NCI-H345 treated with DMSO at 0.1 percent for 48 hours (cell line): ENCODE measurements at regions not wholly inside any gene's neighbourhood (a gene's known extent, or its start where the extent isn't known, plus 50 kb on each side); places are given as distances from the start of the nearest gene placed in this dataset.
"Not testable (repeated sequence)": the region's sequence is repeated elsewhere in the genome, so short reads cannot be mapped to it uniquely, and the experiment has no call there.

Experiments
- DNase-seq: peaks from one replicate; lab custom pipeline; 2025; ENCODE audit not compliant: unreplicated experiment; lab: John Stamatoyannopoulos, UW

DNA sequence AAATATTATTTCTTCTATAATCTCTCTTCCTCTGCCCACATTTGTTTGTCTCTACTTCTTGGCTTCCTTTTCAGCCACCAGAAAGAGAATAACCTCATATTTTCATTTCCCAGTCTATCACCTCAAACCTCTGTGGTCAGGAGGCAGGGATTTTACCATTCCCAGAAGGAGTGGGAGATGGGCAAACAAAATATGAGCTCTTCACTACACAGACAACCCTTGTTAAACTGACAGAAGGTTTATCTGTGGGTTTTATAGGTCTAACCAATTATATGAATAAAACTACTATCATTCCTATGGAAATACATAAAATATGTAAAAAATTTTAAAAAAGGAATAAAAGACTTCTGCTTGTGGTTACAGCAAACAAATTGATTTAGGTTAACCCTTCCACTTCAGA lies 160.0 kb upstream of the TRPC6 start:
- no peak for DNase-seq

DNA sequence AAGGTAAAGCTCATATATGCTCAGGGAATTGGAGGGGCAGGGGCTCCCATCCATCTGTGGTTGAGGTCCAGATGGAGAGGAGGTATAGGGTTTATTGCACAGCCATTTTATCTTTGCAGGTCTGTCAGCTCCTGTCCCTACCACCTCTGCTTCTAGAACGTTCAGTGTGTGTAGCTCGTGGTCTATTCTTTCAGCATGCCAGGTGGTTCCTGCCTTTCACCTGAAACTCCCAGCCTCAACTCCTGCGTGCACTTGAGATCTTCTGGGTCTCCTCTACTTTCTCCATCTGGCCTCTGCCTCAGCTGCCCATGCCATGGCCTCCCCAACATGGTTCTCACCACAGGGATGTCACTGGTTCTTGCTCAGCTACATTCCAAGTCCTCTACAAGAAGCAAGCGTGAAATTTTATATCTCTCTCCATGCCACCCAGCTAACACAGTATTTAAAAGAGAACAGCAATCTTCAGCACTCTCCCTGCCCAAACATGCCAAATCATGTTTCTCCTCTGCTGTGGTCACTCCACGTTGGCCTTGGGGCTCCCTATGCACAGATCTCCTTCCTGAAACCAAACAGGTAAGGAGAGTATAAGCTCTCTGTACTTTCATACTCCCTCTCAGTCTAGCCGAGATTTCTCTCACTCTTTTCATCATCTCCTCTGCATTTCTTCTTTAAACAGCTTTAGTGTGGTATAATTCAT lies 157.8 kb upstream of the TRPC6 start:
- DNase-seq = no peak

DNA sequence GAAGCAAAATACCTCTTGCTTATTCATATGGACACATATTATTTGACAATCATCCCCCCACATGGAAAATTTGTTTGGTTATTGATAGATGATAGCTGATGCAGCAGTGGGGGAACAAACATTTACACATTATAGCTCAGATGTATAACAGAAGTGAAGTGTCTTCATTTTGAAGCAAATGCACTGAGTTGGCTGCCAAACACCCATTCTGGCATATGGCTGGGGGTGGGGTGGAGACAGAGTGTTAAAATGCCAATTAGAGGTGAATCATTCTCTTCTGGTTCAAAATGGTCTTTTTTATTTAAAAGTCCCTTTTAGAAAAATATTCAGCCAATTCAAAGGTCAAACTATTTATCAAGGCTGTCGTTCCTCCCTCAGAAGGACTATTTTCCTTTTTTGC lies 157.3 kb upstream of the TRPC6 start:
- DNase-seq = no peak

DNA sequence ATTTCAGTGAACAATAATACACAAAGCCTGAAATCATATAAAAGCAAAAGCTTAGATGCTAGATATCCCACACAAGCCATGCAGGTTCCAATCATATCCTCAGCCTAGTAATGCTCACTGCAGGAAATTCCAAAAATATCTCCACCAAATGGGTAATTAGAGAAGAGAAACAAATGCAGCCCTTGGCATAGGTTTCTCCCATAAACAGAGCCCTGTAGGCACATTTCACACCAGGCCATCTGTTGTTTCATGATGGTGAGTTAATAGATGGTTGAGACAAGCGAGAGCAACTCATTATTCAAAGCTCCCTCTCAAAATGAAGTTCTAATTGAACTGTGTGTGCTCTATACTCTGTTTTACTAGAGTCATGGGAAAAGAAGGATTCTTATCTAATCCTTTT lies 154.6 kb upstream of the TRPC6 start:
- no peak for DNase-seq

DNA sequence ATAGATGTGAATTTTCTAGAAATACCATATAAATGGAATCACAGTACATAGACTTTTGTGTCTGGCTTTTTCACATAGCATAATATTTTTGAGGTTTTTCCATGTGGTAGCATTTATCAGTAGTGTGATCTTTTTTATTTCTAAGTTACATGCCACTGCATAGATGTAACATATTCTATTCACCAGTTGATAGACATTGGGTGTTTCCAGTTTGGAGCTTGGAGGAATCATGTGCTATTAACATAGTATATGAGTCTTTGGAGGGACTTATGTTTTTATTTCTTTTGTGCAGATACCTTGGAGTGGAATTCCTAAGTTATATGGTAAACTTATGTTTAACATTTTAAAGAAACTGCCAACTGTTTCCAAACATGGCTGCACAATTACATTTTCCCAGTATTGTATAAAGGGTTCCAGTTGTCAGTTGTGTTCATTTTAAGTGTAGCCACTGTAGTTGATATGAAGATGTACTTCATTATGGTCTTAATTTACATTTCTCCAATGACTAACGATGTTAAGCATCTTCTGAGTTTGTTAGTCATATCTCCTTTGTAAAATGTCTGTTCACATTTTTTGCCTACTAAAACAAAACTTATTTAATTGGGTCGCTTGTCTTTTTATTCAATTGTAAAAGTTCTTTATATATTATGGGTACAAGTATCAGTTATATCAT lies 145.7 kb upstream of the TRPC6 start:
- DNase-seq = no peak

DNA sequence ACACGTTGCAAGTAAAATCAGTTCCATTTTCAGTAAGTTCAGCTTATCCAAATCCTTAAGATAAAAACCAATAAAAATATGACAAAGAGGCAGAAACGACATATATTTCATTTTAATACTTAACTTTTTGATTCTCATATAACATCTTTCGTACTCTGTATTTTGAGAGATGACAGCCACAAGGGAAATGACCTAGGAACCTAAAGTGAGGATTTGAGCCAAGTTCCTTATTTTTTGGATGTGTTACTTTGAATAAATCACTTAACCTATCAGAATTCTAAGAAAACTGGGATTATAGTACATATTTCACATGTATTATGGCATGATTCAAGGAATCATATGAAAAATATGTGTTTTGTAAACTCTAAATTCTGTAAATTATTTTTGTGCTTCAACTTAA lies 143.6 kb upstream of the TRPC6 start:
- DNase-seq = no peak

DNA sequence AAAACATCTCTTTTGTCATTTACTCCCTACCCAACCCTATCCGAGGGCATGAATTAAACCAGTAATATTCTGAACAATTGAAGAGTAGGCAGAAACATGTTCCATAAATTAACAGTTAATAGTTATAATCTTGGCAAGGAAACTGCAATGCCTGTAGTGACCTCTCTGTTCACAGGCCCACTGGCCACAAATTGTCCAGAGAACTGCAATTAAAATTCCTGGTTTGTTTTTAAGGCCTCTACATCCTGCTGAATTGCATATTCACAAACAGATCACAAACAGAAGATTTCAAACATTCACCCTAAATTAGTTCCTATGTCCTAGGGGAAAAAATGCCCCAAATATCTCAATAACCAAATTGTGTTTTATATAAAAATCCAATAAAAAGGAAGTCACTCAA lies 143.2 kb upstream of the TRPC6 start:
- no peak for DNase-seq

DNA sequence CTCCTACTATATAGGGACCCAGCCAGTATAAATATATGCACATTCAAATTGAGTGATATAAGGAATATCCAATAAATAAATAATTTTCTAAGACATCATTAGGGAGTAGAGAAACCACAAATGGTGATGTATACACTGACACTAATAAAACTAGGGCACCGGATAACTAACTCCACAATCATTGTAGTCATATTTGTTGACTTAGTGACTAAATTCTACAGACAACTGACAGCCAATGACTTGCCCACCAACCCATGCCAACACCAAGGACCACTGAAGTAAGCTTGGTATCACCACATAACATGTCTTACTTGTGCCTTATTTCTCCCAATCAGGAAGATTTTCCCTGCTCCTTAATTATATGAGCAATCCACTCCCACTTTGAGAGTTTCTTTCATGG lies 139.6 kb upstream of the TRPC6 start:
- DNase-seq = no peak

DNA sequence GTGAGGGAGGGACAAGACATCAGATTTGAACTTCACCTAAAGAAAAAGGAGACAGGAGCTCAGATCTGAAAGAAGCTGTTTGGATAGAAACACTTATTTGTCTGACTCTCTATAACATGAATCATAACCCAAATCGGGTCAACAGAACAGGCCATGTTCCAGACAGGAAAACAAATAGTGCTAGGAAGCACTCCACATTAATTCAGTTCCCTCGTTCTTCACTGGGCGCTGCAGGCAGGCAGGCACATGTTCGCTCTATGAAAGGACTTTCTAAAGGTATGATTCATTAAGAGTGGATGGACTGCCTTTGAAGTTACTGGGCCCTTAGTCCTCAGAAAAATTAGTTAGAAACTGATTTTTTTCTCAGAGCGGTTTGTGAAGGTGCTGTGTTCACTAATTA lies 137.5 kb upstream of the TRPC6 start:
- DNase-seq = no peak

DNA sequence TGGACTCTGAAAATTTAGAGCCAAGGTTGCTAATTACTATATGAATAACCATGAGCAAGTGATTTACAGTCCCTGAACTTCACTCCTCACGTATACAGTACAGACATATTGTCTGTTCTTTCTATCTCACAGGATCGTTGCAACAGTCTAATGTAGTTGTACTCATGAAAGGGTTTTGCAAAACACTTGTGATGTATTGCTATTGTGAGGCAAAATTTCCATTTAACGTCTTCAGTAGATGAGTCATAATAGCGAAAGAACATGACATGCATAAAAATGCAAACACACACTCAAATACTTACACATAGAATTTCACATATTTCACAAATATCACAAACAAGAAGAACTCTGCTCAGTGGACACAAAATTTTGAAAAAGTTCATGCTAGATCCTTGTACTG lies 134.6 kb upstream of the TRPC6 start:
- no peak for DNase-seq

DNA sequence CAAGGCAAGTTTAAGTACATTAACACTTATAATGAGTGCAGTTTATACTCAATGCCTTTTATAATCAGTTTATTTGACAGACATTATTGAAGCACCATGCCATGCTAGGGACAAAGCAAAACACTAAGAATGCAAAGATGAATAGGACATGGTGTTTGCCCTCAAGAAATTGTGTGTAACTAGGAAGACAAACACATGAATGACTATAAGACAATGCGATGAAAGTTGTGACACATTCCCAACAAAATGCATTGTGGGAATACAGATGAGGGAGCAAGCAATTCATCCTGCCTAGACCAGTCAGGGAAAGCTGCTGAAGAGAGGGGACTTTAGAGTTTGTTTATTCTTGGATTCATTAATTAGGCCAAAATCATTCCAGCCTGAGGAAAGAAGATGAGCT lies 133.8 kb upstream of the TRPC6 start:
- DNase-seq = no peak

DNA sequence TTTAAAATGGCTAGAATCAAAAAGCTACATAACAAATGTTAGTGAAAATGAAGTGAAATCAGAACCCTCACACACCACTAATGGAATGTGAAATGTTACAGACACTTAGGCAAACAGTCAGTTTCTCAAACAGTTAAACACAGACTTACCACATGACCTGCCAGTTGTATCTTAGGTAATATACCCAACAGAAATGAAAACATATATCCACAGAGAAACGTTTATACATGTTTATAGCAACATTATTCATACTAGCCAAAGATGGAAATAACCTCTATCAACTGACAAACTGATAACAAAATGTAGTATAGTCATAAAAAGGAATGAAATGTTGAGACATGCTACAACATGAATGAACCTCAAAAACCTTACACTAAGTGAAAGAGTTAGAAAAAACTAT lies 131.5 kb upstream of the TRPC6 start:
- DNase-seq = no peak

DNA sequence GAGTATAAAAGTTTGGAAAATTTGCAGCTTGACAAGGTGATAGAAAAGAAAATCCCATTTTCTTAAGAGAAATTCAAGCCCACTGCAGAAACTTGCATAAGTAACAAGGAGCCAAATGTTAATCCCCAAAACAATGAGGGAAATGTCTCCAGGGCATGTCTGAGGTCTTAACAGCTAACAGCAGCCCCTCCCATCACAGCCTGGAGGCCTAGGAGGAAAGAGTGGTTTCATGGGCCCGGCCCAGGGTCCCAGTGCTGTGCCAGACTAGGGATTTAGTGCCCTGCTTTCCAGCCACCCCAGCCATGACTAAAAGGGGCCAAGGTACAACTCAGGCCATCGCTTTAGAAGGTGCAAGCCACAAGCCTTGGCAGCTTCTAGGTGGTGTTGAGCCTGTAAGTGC lies 123.7 kb upstream of the TRPC6 start:
- no peak for DNase-seq

DNA sequence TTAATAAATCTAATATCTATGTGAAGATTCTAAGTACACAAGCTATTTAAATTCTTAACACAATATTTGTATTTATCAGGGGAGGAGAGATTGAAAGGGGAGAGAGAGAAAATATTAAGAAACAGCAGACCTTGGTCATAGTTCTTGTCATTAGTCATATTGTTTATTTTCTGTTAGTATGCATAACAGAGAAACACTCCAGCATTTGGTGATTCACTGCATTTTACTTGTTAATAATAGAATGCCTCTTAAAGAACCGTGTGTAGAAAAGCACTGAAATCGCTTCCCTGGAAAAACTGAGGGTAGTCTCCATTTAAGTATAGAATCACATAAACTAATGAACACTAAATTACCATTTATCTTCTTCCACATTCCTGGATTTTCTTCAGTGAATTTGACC lies 122.7 kb upstream of the TRPC6 start:
- DNase-seq = no peak

DNA sequence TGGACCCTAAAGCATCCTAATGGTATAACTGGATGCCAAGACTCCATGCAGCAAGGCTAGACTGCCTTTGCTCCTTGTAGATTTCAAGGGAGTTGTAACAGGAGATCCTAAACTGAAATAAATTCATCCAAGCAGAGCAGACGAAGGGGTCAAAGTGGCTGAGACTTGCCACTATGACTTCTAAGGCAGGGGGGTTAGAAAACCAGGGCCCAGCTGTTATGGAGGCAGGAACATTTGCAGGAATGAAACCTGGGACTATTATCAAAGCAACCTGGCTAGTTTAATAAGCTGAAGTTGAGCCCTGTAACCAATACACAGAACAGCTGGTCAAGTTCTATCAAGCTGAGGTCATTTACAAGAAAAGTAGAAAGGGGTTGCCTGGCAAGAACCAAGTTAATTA lies 122.2 kb upstream of the TRPC6 start:
- DNase-seq = no peak

DNA sequence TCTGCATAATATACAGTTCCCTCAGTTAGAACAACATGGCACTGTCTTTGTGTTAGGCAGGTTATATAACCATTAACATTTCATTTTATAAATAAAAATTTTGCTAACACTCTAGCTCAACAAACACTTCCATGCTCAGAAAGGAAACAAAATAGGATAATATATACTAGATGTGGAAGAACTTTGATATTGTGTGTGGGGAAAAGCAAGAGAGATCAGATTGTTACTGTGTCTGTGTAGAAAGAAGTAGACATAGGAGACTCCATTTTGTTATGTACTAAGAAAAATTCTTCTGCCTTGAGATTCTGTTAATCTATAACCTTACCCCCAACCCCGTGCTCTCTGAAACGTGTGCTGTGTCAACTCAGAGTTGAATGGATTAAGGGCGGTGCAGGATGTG lies 111.1 kb upstream of the TRPC6 start:
- not testable (repeated sequence) for DNase-seq

DNA sequence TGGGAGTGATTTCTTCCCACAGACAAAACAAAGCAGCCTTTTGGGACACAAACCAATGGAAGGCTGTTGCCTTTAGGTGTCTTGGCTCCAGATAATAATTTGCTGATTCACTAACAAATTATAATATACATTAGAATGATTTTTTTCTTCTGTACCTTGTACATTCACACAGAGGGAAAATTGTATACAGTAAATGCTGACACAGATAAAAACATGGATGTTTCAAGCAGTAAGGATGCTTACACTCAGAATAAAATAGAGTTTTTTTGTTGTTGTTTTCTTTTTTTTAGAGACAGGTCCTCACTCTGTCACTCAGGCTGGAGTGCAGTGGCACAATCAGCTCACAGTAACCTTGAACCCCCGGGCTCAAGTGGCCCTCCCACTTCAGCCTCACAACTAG lies 109.2 kb upstream of the TRPC6 start:
- no peak for DNase-seq

DNA sequence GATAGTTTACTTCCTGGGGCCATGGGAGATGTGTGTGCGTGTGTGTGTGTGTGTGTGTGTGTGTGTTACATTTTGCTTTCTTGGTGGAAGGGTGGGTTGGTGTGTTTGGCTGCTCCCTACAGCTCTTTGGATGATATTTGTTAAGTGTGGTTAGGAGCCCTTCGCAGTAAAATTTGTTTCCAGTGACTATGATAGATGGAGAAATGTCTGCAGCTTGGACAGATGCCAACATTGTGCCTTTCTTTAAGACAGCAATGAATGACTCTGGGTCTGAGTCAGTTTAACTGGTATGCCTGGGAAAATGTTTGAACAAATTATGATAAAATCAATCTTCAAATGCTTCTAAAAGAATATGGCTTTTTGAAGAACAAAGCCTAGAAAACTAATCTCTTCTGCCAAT lies 102.7 kb upstream of the TRPC6 start:
- DNase-seq = no peak

DNA sequence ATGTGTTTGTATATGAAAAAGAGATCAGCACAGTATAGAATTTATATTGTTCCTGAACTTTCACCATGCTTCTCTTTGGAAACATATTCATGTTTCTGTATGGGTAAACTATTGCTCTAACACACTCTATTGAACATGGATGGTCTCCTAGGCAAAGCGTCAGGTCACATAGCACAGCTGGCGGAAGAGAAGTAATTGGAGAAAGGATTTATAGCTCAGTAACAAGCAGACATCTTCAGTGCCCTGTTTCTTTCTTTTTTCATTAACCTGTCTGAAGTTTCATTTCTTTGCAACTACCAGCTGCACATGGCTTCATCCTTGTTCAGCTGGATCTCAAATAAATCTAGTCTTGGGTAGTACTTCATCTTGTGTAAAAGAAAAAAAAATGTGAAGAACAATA lies 84.4 kb upstream of the TRPC6 start:
- DNase-seq = no peak

DNA sequence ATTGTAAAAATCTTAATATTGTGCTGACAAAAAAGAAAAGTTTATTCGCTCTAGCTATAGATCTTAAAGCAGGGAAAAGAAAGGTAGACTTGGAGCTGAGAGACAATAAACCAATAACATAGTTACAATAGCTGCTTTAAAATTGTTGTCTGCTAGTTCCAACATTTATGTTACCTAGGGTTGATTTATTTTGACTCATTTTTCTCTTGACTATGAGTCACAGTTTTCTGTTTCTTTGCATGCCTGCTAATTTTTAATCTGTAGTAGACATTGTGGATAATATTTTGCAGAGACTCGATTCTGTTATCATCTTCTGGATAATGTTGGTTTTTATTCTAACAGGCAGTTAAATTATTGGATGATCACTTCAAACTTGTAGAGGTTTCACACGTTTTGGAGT lies 83.1 kb upstream of the TRPC6 start:
- no peak for DNase-seq

DNA sequence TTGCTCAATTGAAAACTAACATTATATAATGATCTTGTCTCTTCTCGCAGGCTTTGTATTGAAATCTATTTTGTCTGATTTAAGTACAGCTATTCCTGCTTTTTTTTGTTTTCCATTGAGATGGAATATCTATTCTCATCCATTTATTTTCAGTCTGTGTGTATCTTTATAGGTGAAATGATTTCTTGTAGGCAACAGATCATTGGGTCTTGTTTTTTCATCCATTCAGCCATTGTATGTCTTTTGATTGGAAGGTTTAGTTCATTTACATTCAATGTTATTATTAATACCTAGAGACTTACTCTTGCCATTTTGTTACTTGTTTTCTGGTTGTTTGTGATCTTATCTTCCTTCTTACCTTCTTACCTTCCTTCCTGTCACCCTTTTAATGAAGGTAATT lies 77.8 kb upstream of the TRPC6 start:
- DNase-seq = no peak
